ENCODE measurements at regions not wholly inside any gene's neighbourhood (a gene's known extent, or its start where the extent isn't known, plus 50 kb on each side); places are given as distances from the start of the nearest gene placed in this dataset.

- Mint-ChIP-seq H3K36me3 (ENCODE audit: low read depth) (no peaks in the 10 kb centered on the region), H3K27me3 (no peaks in the 10 kb centered on the region), H3K4me3 (no peak overlapping the region), H3K27ac (no peak overlapping the region), H3K4me1 (ENCODE audit: low read depth) (no peaks in the 10 kb centered on the region), H3K9me3 (no peaks in the 10 kb centered on the region)
- no peaks in the 10 kb centered on the region for H3K27me3 ChIP-seq (ENCODE audit: control insufficient read depth in 1 of 2, insufficient read depth in 2 of 2, low read length in 2 of 2)
- no peaks in the 10 kb centered on the region for H3K9me3 ChIP-seq (ENCODE audit: control insufficient read depth in 1 of 2, insufficient read depth in 1 of 2, low read length in 2 of 2)
- ChIA-PET POLR2A (no interaction called here), CTCF (no interaction called here)
- no peak for DNase-seq
- intact Hi-C loops (cut with DNase I, micrococcal nuclease), result no loop called here
- no peaks in the 10 kb centered on the region for H3K4me1 ChIP-seq (ENCODE audit: insufficient read depth, low read length)
- no peaks in the 10 kb centered on the region for H3K36me3 ChIP-seq (ENCODE audit: insufficient read depth, low read length)
- H3K27ac ChIP-seq (ENCODE audit: low read depth in 1 of 2, low read length in 2 of 2), result no peak overlapping the region
- ATAC-seq (ENCODE audit: poor library complexity), result no peak
- no peak for TF ChIP-seq CTCF (IDR thresholded peaks at IDR 0.05)
- H3K4me3 ChIP-seq (ENCODE audit: low read length), result no peak overlapping the region
These were observed 379.3 kb downstream of the INSC start for GRCh38 chr11:15493921-15494620.

- Histone ChIP-seq H3K27ac (ENCODE audit: low read depth in 1 of 2, low read length in 2 of 2) (no peak overlapping the region), H3K9me3 (ENCODE audit: control insufficient read depth in 1 of 2, insufficient read depth in 1 of 2, low read length in 2 of 2) (no peaks in the 10 kb centered on the region), H3K4me1 (ENCODE audit: insufficient read depth, low read length) (no peaks in the 10 kb centered on the region), H3K36me3 (ENCODE audit: insufficient read depth, low read length) (no peaks in the 10 kb centered on the region), H3K4me3 (ENCODE audit: low read length) (no peak overlapping the region), H3K27me3 (ENCODE audit: control insufficient read depth in 1 of 2, insufficient read depth in 2 of 2, low read length in 2 of 2) (no peaks in the 10 kb centered on the region)
- Mint-ChIP-seq H3K4me3 (no peak overlapping the region), H3K27ac (no peak overlapping the region), H3K27me3 (no peaks in the 10 kb centered on the region), H3K4me1 (ENCODE audit: low read depth) (no peaks in the 10 kb centered on the region), H3K36me3 (ENCODE audit: low read depth) (no peaks in the 10 kb centered on the region), H3K9me3 (no peaks in the 10 kb centered on the region)
- no peak for TF ChIP-seq CTCF (IDR thresholded peaks at IDR 0.05)
- ChIA-PET POLR2A (no interaction called here), CTCF (no interaction called here)
- no peak for DNase-seq
- ATAC-seq (ENCODE audit: poor library complexity), result no peak
- intact Hi-C loops (cut with DNase I, micrococcal nuclease), result no loop called here
These were observed 380.0 kb downstream of the INSC start for GRCh38 chr11:15494740-15495139.

GRCh38 chr11:15495462-15495861, 380.7 kb downstream of the INSC start:
- no peak overlapping the region for H3K4me3 ChIP-seq (ENCODE audit: low read length)

More at GRCh38 chr11:15495462-15495861, 380.7 kb downstream of the INSC start:
- ChIA-PET CTCF (no interaction called here), POLR2A (no interaction called here)
- Histone ChIP-seq H3K4me1 (ENCODE audit: insufficient read depth, low read length) (no peaks in the 10 kb centered on the region), H3K27ac (ENCODE audit: low read depth in 1 of 2, low read length in 2 of 2) (no peak overlapping the region), H3K9me3 (ENCODE audit: control insufficient read depth in 1 of 2, insufficient read depth in 1 of 2, low read length in 2 of 2) (no peaks in the 10 kb centered on the region), H3K36me3 (ENCODE audit: insufficient read depth, low read length) (no peaks in the 10 kb centered on the region), H3K27me3 (ENCODE audit: control insufficient read depth in 1 of 2, insufficient read depth in 2 of 2, low read length in 2 of 2) (no peaks in the 10 kb centered on the region)
- Mint-ChIP-seq H3K9me3 (no peaks in the 10 kb centered on the region), H3K36me3 (ENCODE audit: low read depth) (no peaks in the 10 kb centered on the region), H3K27me3 (no peaks in the 10 kb centered on the region), H3K27ac (no peak overlapping the region), H3K4me1 (ENCODE audit: low read depth) (no peaks in the 10 kb centered on the region), H3K4me3 (no peak overlapping the region)
- TF ChIP-seq CTCF (IDR thresholded peaks at IDR 0.05), result no peak
- DNase-seq (no peak), ATAC-seq (ENCODE audit: poor library complexity) (no peak)
- intact Hi-C loops (cut with DNase I, micrococcal nuclease), result no loop called here
